DMS53 (cell line): ENCODE measurements at regions not wholly inside any gene's neighbourhood (a gene's known extent, or its start where the extent isn't known, plus 50 kb on each side); places are given as distances from the start of the nearest gene placed in this dataset.

Source experiments
- DNase-seq: peaks from one replicate; lab custom pipeline; 2025; lab: John Stamatoyannopoulos, UW

GRCh38 chr10:111200505-111201186 is 123.8 kb downstream of the ADRA2A start:
- DNase-seq = peak; percentile 90

- DNase-seq = no peak
Measured at GRCh38 chr10:111203615-111204014, 126.8 kb downstream of the ADRA2A start.

- no peak for DNase-seq
Measured at GRCh38 chr10:111204838-111205237, 128.0 kb downstream of the ADRA2A start.

- DNase-seq = no peak
Measured at GRCh38 chr10:111206521-111206920, 129.7 kb downstream of the ADRA2A start.

GRCh38 chr10:111207500-111207899 is 130.7 kb downstream of the ADRA2A start:
- DNase-seq = peak; percentile 25

GRCh38 chr10:111208951-111209350 is 132.1 kb downstream of the ADRA2A start:
- no peak for DNase-seq

- no peak for DNase-seq
Measured at GRCh38 chr10:111209692-111210091, 132.9 kb downstream of the ADRA2A start.

- no peak for DNase-seq
Measured at GRCh38 chr10:111211241-111211640, 134.4 kb downstream of the ADRA2A start.

GRCh38 chr10:111211706-111212105 is 134.9 kb downstream of the ADRA2A start:
- no peak for DNase-seq

GRCh38 chr10:111221682-111222480 is 145.1 kb downstream of the ADRA2A start:
- DNase-seq = no peak

- no peak for DNase-seq
Measured at GRCh38 chr10:111222961-111223360, 146.1 kb downstream of the ADRA2A start.

- DNase-seq = no peak
Measured at GRCh38 chr10:111231779-111232178, 154.9 kb downstream of the ADRA2A start.

- DNase-seq = peak; percentile 6
Measured at GRCh38 chr10:111233439-111233838, 156.6 kb downstream of the ADRA2A start.

GRCh38 chr10:111234234-111234913 is 157.5 kb downstream of the ADRA2A start:
- no peak for DNase-seq

- DNase-seq = no peak
Measured at GRCh38 chr10:111234914-111235302, 158.1 kb downstream of the ADRA2A start.

- no peak for DNase-seq
Measured at GRCh38 chr10:111240348-111240747, 163.5 kb downstream of the ADRA2A start.

GRCh38 chr10:111243126-111243525 is 166.3 kb downstream of the ADRA2A start:
- no peak for DNase-seq

GRCh38 chr10:111246136-111246535 is 169.3 kb downstream of the ADRA2A start:
- no peak for DNase-seq

- peak; percentile 26 for DNase-seq
Measured at GRCh38 chr10:111246814-111247452, 170.1 kb downstream of the ADRA2A start.

GRCh38 chr10:111247781-111248389 is 171.1 kb downstream of the ADRA2A start:
- DNase-seq = no peak

GRCh38 chr10:111249925-111250324 is 173.1 kb downstream of the ADRA2A start:
- peak; percentile 96 for DNase-seq

GRCh38 chr10:111261081-111261615 is 184.3 kb downstream of the ADRA2A start:
- no peak for DNase-seq
